Osteocyte (in vitro differentiated cells): ENCODE measurements at regions not wholly inside any gene's neighbourhood (a gene's known extent, or its start where the extent isn't known, plus 50 kb on each side); places are given as distances from the start of the nearest gene placed in this dataset.

Experiments
- DNase-seq: peaks from one replicate; pipeline ENCODE4 v3.0.0; 2021; ENCODE audit warnings: mixed read lengths; ENCODE audit not compliant: unreplicated experiment; ENCODE audit errors: extremely low spot score
- H3K27ac Mint-ChIP-seq: one replicate; pipeline ENCODE4 v1.8.0; 2021; ENCODE audit warnings: mild to moderate bottlenecking, mixed read lengths; ENCODE audit not compliant: unreplicated experiment
- H3K27me3 Mint-ChIP-seq: one replicate; pipeline ENCODE4 v1.8.0; 2021; ENCODE audit warnings: mixed read lengths; ENCODE audit not compliant: unreplicated experiment
- H3K36me3 Mint-ChIP-seq: one replicate; pipeline ENCODE4 v1.8.0; 2021; ENCODE audit warnings: mixed read lengths; ENCODE audit not compliant: unreplicated experiment
- H3K4me1 Mint-ChIP-seq: one replicate; pipeline ENCODE4 v1.8.0; 2021; ENCODE audit warnings: mixed read lengths; ENCODE audit not compliant: unreplicated experiment
- H3K4me3 Mint-ChIP-seq: one replicate; pipeline ENCODE4 v1.8.0; 2021; ENCODE audit warnings: mild to moderate bottlenecking, moderate library complexity, mixed read lengths; ENCODE audit not compliant: unreplicated experiment
- H3K9me3 Mint-ChIP-seq: one replicate; pipeline ENCODE4 v1.8.0; 2021; ENCODE audit warnings: mixed read lengths; ENCODE audit not compliant: unreplicated experiment
- TF ChIP-seq, protein P1 (sequence below): fragments of 200-600 bp; sonication (generic); IDR thresholded peaks from 2 replicates; pipeline ENCODE4 v1.5.0; 2021; ENCODE audit warnings: antibody characterized with exemption, mild to moderate bottlenecking, moderate library complexity

DNA sequence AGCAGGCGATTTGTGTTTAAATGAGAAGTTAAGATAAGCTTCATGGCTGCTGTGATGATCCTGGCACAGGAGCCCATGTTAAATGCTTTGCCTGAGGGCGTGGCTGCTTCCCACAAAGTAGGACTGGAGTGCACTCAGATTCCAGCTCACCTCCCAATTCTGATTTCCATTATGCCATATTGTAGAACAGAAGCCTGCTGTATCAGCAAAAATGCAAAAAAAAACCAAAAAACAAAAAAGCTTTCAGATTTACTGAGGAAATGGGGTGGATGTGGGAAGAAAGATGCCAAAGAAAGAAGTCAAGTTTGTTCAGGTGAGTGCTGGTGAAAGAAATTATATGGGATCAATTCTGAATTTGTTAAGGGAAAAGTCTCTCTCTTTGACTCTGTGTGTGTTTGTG lies 610.4 kb upstream of the NETO1 start:
- Mint-ChIP-seq H3K9me3 (no peaks in the 10 kb centered on the region), H3K27ac (no peak overlapping the region), H3K27me3 (peaks cover 22% of the 10 kb centered on the region), H3K4me3 (no peak overlapping the region), H3K4me1 (peaks cover 5% of the 10 kb centered on the region), H3K36me3 (no peaks in the 10 kb centered on the region)
- TF ChIP-seq, protein P1, sequence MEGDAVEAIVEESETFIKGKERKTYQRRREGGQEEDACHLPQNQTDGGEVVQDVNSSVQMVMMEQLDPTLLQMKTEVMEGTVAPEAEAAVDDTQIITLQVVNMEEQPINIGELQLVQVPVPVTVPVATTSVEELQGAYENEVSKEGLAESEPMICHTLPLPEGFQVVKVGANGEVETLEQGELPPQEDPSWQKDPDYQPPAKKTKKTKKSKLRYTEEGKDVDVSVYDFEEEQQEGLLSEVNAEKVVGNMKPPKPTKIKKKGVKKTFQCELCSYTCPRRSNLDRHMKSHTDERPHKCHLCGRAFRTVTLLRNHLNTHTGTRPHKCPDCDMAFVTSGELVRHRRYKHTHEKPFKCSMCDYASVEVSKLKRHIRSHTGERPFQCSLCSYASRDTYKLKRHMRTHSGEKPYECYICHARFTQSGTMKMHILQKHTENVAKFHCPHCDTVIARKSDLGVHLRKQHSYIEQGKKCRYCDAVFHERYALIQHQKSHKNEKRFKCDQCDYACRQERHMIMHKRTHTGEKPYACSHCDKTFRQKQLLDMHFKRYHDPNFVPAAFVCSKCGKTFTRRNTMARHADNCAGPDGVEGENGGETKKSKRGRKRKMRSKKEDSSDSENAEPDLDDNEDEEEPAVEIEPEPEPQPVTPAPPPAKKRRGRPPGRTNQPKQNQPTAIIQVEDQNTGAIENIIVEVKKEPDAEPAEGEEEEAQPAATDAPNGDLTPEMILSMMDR: no peak
- no peak for DNase-seq

DNA sequence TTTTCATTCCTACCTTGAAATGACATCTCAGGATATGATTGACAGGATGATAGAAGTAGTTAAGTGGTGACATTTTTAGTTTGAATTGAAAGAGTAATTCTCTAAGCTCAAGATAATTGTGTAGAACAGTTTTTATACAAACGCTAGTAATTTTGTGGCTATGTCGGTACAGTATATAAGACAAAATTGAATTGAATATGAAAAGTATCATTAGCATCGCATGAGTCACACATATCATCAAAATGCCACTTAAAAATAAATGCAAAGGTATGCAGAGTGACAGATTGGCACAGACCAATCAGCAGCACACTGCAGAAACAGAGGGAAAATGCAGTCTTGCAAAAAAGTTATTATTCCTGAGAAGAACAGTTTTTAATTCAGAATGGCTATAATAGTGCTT lies 608.2 kb upstream of the NETO1 start:
- no peaks in the 10 kb centered on the region for H3K36me3 Mint-ChIP-seq
- H3K4me1 Mint-ChIP-seq: peaks cover 5% of the 10 kb centered on the region
- H3K9me3 Mint-ChIP-seq: peaks cover 5% of the 10 kb centered on the region
- no peak for DNase-seq
- no peak overlapping the region for H3K27ac Mint-ChIP-seq
- no peak overlapping the region for H3K4me3 Mint-ChIP-seq
- H3K27me3 Mint-ChIP-seq: peaks cover 29% of the 10 kb centered on the region
- TF ChIP-seq, protein P1: no peak

DNA sequence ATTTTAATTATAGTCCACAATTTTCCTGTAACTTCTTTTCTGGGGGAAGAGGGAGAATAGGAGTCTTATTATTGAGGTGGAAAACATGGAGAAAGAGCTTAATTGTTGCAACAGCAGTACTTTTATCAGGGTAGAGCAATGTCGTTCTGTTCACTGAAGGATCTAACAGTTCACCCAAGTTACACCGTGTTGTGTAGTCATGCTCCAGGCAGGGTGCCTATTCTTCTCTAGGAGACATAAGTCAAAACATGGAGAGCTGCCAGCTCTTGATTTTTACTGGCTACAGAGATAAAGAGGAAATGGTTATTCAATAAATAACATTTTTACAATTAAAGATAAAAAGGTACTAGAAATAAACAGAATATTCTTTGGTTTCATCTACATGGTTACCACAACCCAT lies 594.3 kb upstream of the NETO1 start:
- DNase-seq: no peak
- Mint-ChIP-seq H3K9me3 (no peaks in the 10 kb centered on the region), H3K4me3 (no peak overlapping the region), H3K27me3 (peaks cover 4% of the 10 kb centered on the region), H3K36me3 (no peaks in the 10 kb centered on the region), H3K4me1 (peaks cover 2% of the 10 kb centered on the region), H3K27ac (no peak overlapping the region)
- TF ChIP-seq, protein P1: no peak

DNA sequence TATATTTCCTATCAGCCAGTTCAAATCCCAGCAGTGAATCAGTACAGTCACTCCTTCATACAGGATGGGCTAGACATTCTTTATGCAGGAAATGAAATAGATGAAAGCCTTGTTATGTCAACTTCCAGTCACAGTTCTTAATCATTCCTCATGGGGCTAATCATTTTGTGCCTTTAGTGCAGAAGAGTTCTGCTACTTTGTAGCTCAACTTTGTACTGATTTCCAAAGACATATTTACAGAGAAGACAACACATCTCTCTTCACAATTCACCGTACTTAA lies 593.9 kb upstream of the NETO1 start:
- no peak for DNase-seq
- H3K27me3 Mint-ChIP-seq: peaks cover 4% of the 10 kb centered on the region
- no peak overlapping the region for H3K27ac Mint-ChIP-seq
- TF ChIP-seq, protein P1: no peak
- H3K4me3 Mint-ChIP-seq: no peak overlapping the region
- H3K36me3 Mint-ChIP-seq: no peaks in the 10 kb centered on the region
- H3K9me3 Mint-ChIP-seq: no peaks in the 10 kb centered on the region
- peaks cover 2% of the 10 kb centered on the region for H3K4me1 Mint-ChIP-seq

DNA sequence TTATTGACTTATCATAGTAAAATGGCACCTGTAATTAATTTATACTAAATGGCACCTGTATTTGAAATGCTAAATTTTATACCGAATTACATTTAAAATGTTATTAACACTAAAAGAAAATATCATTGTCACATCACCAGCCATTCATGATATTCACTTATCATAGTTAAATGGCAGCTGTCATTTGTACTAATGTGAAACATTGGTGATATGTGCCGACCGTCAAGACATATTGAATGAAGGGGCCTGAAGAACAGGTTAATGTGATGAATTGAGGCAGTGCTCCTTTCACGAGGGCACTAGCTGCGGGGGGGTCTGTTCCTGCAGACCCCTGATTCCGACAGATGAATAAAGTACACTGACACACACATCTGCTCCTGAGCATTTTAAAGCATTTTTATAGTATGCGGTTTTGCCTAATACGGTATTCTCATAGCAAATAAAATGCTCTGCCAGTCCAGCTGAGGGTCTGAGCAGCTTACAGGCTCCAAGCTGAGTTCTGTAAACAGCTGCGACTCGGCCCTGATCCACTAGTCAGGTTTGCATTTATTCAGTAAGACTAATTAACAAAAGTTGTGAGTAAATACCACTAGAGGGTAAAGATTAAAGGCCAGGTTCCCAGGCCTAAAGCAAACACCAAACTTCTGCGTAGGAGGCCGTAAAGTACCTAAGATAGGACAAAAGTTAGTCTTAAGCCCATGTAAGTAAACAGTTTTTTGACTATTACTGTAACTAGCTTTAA lies 593.4 kb upstream of the NETO1 start:
- Mint-ChIP-seq H3K4me1 (peaks cover 2% of the 10 kb centered on the region), H3K27me3 (peaks cover 4% of the 10 kb centered on the region), H3K9me3 (no peaks in the 10 kb centered on the region), H3K36me3 (no peaks in the 10 kb centered on the region), H3K27ac (no peak overlapping the region), H3K4me3 (no peak overlapping the region)
- DNase-seq: no peak
- TF ChIP-seq, protein P1: no peak
